GM21515 (cell line): ENCODE measurements at regions not wholly inside any gene's neighbourhood (a gene's known extent, or its start where the extent isn't known, plus 50 kb on each side); places are given as distances from the start of the nearest gene placed in this dataset.

Experiments
- ATAC-seq: cut with Tn5 transposase; IDR thresholded peaks from one replicate; pipeline ENCODE4 v1.9.1; 2021; ENCODE audit not compliant: unreplicated experiment

DNA sequence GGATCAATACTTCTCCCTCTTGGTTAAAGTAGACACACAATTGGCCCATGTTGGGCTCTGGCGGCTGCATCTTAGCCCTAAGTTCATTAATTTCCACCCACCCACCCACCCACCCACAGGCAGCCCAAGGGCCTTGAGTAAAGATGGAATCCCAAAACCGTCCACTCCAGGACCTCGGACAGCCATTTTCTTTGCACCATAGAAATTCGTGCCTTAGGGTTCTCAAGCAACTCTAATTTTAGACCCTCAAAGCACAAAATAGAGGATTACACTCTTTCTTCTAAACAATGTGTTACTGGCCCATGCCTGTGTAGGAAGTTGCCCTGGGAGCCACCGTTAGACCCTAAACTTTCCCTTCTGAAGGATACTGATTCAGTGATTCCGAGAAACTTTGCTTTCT lies 568.5 kb downstream of the IRX1 start:
- no peak for ATAC-seq

GRCh38 chr5:4180703-4181102 lies 585.1 kb downstream of the IRX1 start:
- no peak for ATAC-seq

DNA sequence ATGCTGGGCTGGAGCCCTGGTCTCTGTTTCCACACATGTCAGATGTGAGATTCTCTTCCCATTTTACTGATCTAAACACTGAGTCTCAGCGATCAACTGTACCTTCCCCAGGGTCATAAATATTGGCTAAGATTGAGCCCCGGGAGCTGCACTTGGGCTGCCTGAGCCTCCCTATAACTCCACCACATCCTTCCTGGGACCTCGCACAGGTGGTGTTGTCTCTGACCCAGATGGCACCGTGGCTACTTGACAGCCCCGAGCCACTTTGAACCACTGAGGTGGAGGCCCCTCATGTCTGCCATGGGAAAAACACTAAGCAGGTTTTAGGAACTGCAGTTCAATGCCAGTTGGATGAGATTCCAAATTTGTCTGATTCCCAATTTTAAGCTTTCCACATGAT lies 586.5 kb downstream of the IRX1 start:
- no peak for ATAC-seq

- no peak for ATAC-seq
Measured at GRCh38 chr5:4185127-4185526, 589.5 kb downstream of the IRX1 start.

- ATAC-seq: no peak
Measured at GRCh38 chr5:4188704-4189103, 593.1 kb downstream of the IRX1 start.

DNA sequence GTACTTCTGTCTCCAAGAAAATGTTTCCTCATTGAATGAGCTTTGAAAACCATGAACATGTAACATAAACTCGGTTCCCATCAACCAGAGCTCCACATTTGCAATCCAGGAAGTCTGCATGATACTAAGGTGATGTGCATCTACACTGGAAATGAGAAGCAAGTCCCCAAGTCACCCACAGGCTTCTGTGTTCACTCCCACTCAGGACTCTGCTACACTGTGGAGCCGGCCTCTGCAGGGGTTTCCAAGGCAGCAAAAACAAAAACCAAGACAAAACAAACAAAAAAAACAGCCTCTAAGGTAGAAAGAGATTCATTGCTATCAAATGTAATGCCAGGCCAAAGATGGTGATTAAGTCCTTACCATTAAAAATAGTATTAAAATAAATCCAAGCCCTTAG lies 593.7 kb downstream of the IRX1 start:
- ATAC-seq: no peak

GRCh38 chr5:4191041-4191440 lies 595.4 kb downstream of the IRX1 start:
- no peak for ATAC-seq

GRCh38 chr5:4191703-4192102 lies 596.1 kb downstream of the IRX1 start:
- ATAC-seq: no peak

DNA sequence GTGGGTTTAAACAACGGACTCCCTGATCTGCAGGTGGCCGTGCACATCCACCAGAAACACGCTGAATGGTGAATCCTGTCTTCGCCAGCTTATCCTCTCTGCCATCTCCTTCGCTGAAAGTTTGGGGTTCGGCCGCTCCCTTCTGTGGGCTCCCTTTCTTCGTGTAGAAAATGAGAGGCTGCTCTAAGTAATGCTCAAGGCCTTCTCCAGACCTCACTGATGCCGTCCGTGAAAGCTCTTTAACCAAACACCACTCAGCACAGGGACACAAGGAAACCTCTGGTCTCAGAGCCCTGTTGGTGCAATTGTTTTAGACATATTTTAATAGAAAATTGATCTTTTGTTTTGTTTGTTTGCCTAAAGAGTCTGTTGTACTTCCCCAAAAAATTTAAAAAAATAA lies 596.5 kb downstream of the IRX1 start:
- no peak for ATAC-seq

GRCh38 chr5:4196744-4197143 lies 601.1 kb downstream of the IRX1 start:
- no peak for ATAC-seq

- no peak for ATAC-seq
Measured at GRCh38 chr5:4197151-4197550, 601.5 kb downstream of the IRX1 start.

GRCh38 chr5:4198461-4198860 lies 602.8 kb downstream of the IRX1 start:
- ATAC-seq: no peak

DNA sequence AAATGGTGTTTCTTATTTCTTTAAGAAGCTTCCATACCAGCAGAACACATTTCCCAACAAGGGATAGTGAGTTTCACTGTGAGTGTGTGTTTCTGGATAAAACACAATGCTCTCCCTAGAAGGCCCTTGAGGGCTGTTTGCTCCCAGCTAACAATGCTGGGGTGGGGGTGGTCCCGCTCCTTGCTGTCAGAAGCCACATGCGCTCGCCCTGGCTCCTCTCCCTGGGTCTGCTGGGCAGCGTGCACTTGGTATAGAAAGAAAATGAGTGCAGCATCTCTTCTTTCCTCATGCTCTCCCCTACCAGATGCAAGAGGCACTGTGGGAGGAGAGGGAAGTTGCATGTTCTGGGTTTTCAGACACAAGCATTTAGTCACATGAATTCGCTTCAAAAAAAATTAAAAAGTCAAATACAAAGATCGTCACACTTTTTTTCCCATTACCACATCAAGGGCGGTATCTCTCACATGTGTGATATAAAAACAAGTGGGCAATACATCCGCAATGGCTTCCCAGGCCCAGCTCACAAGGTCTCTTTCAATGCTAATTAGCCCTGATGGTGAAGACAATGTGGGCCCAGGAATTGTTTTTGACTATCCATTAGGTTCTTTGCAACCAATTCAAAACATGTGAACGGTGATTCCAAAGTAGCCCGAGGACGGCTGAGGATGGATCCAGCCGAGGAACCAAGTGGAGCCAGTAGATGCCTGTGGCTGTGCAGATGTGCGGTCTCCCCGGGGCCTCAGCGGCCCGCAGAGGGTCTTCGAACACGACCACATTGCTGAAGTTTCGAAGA lies 603.6 kb downstream of the IRX1 start:
- no peak for ATAC-seq

DNA sequence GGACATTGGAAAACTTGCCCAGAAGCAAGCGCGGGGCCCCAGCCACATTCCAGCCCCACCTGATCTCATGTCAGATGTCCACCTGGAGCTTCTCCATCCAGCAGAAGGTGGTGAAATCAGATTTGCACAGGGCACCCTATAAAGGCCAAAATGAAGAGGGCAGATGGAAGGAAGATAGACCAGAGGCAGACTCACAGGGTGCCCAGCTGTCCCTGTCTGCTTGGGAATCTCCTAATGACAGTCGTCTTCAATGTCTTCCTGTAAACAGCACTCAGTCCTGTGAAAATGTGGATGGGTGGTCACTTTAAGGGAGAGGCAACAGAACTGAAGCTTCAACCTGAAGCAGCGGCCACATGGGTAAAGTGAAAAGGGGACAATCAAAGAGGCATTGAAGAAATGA lies 607.5 kb downstream of the IRX1 start:
- ATAC-seq: no peak

DNA sequence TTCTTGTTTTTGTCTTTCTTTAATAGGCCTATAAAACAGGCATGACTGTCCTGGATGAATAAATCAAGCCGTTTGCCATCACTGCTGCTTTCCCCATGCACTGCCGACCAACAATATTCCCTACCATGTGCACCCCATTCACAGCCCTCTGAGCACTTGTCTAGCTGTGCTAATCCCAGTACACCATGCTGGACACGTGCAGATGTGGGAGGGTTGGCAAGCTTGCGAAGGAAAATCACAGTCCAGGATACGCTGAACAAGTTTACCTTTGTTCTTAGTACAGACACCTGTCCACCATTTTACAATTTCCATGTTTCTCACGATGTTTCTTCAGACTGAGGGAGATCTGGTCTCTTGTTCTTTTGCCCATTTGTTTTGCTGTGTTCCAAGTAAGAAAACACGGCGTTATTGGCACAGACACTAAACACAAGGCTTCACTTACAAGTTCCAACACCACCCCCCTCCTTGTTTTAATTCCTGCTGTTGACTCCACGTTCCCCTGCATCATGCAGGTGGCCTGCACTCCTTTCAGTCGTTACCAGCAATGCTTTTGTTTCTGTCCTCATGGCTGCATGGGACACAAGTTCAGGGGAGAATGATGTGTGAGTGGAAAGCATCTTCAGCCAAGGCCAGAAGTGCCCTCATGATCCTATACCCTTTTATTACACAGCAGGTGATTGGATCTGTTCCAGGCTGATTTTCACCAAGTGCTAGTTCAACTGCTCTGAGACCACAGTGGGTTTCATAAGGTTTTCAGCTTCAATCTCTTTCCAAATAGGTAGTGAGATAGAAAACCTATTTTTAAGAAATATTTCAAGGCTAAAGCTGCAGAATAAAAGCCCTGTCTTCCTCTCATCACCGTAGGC lies 608.9 kb downstream of the IRX1 start:
- ATAC-seq: no peak

DNA sequence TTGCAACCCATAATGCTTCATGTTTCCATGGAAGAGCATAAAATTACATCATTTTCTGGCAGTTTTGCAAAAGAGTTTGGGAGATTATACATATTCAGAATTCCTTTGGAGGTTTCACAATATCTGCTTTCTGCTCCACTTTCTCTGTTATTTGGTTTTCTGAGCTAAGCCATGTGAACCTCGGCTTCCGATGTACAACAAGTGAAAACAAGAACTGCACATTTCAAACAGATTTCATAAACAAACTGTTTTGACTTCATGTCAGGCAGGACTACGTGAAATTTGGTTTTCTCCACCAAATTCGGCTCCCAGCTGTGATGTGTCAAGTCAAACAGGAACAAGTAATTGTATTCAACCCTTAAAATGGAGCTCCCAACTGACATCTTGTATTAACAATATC lies 609.8 kb downstream of the IRX1 start:
- no peak for ATAC-seq

- ATAC-seq: no peak
Measured at GRCh38 chr5:4206127-4206526, 610.5 kb downstream of the IRX1 start.

DNA sequence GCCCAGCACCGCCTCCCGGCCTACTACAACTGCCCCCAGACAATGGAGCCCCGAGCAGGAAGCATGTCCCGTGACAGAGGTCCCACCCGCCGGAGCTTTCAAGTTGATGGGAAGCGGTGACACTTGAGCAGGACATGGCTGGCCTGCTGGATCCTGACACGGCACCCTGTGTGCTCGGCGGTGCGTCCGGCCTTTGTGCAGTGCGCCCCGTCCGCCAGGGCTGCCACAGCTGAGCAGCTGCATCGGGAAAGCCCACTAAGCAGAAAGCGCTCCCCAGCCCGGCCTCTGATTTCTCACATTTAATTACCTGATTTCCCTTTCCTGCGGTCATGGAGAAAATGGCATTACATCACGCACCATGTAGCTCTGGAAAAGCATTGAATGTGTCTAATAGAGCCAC lies 611.9 kb downstream of the IRX1 start:
- ATAC-seq: no peak

DNA sequence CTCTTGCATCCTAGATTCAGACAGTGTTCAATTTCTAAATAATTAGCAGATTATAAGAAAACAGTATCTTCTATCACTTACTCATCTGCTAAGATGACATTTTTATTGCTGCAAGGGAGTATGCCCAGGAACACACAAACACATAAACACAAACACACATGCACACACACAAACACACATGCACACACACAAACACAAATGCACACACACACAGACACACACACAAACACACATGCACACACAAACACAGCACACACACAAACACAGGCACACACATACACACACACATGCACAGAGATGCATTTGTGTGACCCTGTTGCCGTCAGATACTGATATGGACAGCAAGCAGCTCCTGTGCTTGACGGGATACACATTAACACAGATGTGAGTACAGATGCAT lies 612.9 kb downstream of the IRX1 start:
- ATAC-seq: no peak

- no peak for ATAC-seq
Measured at GRCh38 chr5:4208996-4209395, 613.4 kb downstream of the IRX1 start.

GRCh38 chr5:4212071-4212739 lies 616.6 kb downstream of the IRX1 start:
- ATAC-seq: no peak
